Endothelial cell of umbilical vein (primary cell): ENCODE measurements at regions not wholly inside any gene's neighbourhood (a gene's known extent, or its start where the extent isn't known, plus 50 kb on each side); places are given as distances from the start of the nearest gene placed in this dataset.

ENCODE experiments used
- BruUV-seq: library from RNA; stranded (reverse); fragments of 400-500 nt; replicated peaks from 2 replicates; lab custom pipeline; 2021; lab: Mats Ljungman, UMichigan
- CTCF ChIA-PET: fragments of 300-600, 350-600 bp; sonication (Branson Sonifier 250); formaldehyde crosslinking; loops from one replicate; lab custom pipeline; 2021; ENCODE audit warnings: antibody characterized with exemption, inconsistent platforms; lab: Charles Lee
- POLR2A ChIA-PET: fragments of 300-600, 350-600 bp; sonication (Branson Sonifier 250); formaldehyde crosslinking; loops from one replicate; lab custom pipeline; 2021; ENCODE audit warnings: antibody characterized with exemption, inconsistent platforms; lab: Charles Lee
- DNase-seq: peaks from one replicate; pipeline ENCODE4 v3.0.0-alpha.2; 2011; ENCODE audit warnings: low read depth, low spot score
- FAIRE-seq: peaks from 2 replicates; lab custom pipeline; 2011; peaks lifted over from hg19 to GRCh38; lab: Jason Lieb, UNC
- H2AFZ ChIP-seq: 2 replicates; pipeline ENCODE4 v1.6.0; 2012; ENCODE audit warnings: low read depth, low read length, control low read depth, inconsistent platforms
- H3K27ac ChIP-seq: 2 replicates; pipeline ENCODE4 v1.5.1; 2011; ENCODE audit warnings: low read depth, mild to moderate bottlenecking, control low read depth, low read length, moderate library complexity; ENCODE audit not compliant: insufficient read depth
- H3K27me3 ChIP-seq, 2 experiments: 2 replicates each; pipeline versions ENCODE4 v1.6.0 to v1.6.1; 2011; ENCODE audit warnings: low read length in 2 of 2, mixed read lengths in 1 of 2; ENCODE audit not compliant: control insufficient read depth in 2 of 2, insufficient read depth in 2 of 2
- H3K36me3 ChIP-seq, 2 experiments: 2 replicates in 1 of 2; 3 replicates in 1 of 2; pipeline ENCODE4 v1.5.1; 2011; ENCODE audit warnings: low read length in 2 of 2, mild to moderate bottlenecking in 1 of 2, moderate library complexity in 1 of 2; ENCODE audit not compliant: control insufficient read depth in 2 of 2, insufficient read depth in 2 of 2; ENCODE audit errors: extremely low read depth in 1 of 2
- H3K4me1 ChIP-seq: 3 replicates; pipeline ENCODE4 v1.5.1; 2011; ENCODE audit warnings: mild to moderate bottlenecking, low read length; ENCODE audit not compliant: control insufficient read depth, insufficient read depth; ENCODE audit errors: extremely low read depth
- H3K4me2 ChIP-seq: 2 replicates; pipeline ENCODE4 v1.6.1; 2011; ENCODE audit warnings: low read length, control low read depth, mixed read lengths; ENCODE audit not compliant: insufficient read depth
- H3K4me3 ChIP-seq, 3 experiments: fragments of 200-600 bp in 1 of 3; sonication (generic), shearing (Covaris generic) in 1 of 3; replicated peaks in 1 of 3; 2 replicates each; pipeline ENCODE4 v1.5.1; 2011 to 2016; ENCODE audit warnings: control low read depth in 3 of 3, low read length in 3 of 3, mild to moderate bottlenecking in 2 of 3, inconsistent platforms in 1 of 3, low read depth in 1 of 3, moderate library complexity in 1 of 3; ENCODE audit not compliant: insufficient read depth in 1 of 3
- H3K79me2 ChIP-seq: 2 replicates; pipeline ENCODE4 v1.6.0; 2012; ENCODE audit warnings: low read length, inconsistent platforms; ENCODE audit not compliant: control insufficient read depth, insufficient read depth
- H3K9ac ChIP-seq: replicated peaks from 2 replicates; pipeline ENCODE3; 2011; ENCODE audit warnings: low read length, control low read depth; ENCODE audit not compliant: insufficient read depth; ENCODE audit errors: extremely low read depth
- H3K9me1 ChIP-seq: replicated peaks from 3 replicates; pipeline ENCODE4 v1.6.0; 2011; ENCODE audit warnings: mild to moderate bottlenecking, low read length; ENCODE audit not compliant: control insufficient read depth, insufficient read depth; ENCODE audit errors: extremely low read depth
- H3K9me3 ChIP-seq: replicated peaks from 2 replicates; pipeline ENCODE4 v1.5.1; 2012; ENCODE audit warnings: low read length, inconsistent platforms; ENCODE audit not compliant: control insufficient read depth, insufficient read depth
- H4K20me1 ChIP-seq: replicated peaks from 2 replicates; pipeline ENCODE3; 2011; ENCODE audit warnings: mild to moderate bottlenecking, low read length; ENCODE audit not compliant: control insufficient read depth, insufficient read depth; ENCODE audit errors: extremely low read depth
- CTCF ChIP-seq, 2 donors: IDR thresholded peaks; 1 replicate in 1 of 2; 2 replicates in 1 of 2; pipeline ENCODE4 v1.5.1; 2011; ENCODE audit warnings: low read length in 2 of 2, mild to moderate bottlenecking in 2 of 2, moderate library complexity in 2 of 2, control low read depth in 1 of 2, inconsistent platforms in 1 of 2, low read depth in 1 of 2; ENCODE audit not compliant: insufficient read depth in 1 of 2; ENCODE audit errors: extremely low read depth in 1 of 2
- EZH2 ChIP-seq: IDR thresholded peaks from 2 replicates; pipeline ENCODE4 v1.6.1; 2012; ENCODE audit warnings: borderline replicate concordance, low read depth, mild to moderate bottlenecking, moderate library complexity, low read length, inconsistent platforms; ENCODE audit not compliant: severe bottlenecking
- FOS ChIP-seq: IDR thresholded peaks from 2 replicates; pipeline ENCODE4 v1.6.1; 2011; ENCODE audit warnings: mild to moderate bottlenecking, low read length, moderate library complexity, borderline replicate concordance; ENCODE audit not compliant: insufficient read depth
- JUN ChIP-seq: IDR thresholded peaks from 2 replicates; pipeline ENCODE4 v1.6.1; 2011; ENCODE audit warnings: borderline replicate concordance, low read depth; ENCODE audit not compliant: insufficient read length, insufficient read depth
- MYC ChIP-seq: IDR thresholded peaks from one replicate; pipeline ENCODE4 v1.6.1; 2011; ENCODE audit warnings: mild to moderate bottlenecking, low read depth, low read length
- POLR2A ChIP-seq: IDR thresholded peaks from 2 replicates; pipeline ENCODE4 v1.6.1; 2012; ENCODE audit warnings: low read depth, mild to moderate bottlenecking, control low read depth, low read length
- POLR2AphosphoS5 ChIP-seq: IDR thresholded peaks from 2 replicates; pipeline ENCODE4 v1.6.1; 2012; ENCODE audit warnings: low read depth, mild to moderate bottlenecking, control low read depth, low read length, moderate library complexity; ENCODE audit not compliant: insufficient read depth
- dilution Hi-C: fragments of 300-500 bp; cut with MboI; formaldehyde crosslinking; loops from one replicate; pipeline ENCODE4 v1.15.0; 2019; ENCODE audit warnings: low sequenced_read_pairs; ENCODE audit not compliant: extremely low pct_ligation_motif_present
- intact Hi-C: fragments of 100-400 bp; cut with micrococcal nuclease; formaldehyde crosslinking; loops from one replicate; pipeline ENCODE4 v1.10.0; 2022
- TF ChIP-seq, protein P1 (sequence below): IDR thresholded peaks from 2 replicates; pipeline ENCODE4 v1.6.1; 2011; ENCODE audit not compliant: insufficient read depth, insufficient read length

- Histone ChIP-seq H3K4me3 (no peak overlapping the region), H3K9me3 (no peaks in the 10 kb centered on the region), H3K4me1 (no peaks in the 10 kb centered on the region), H3K27ac (no peak overlapping the region), H4K20me1 (no peaks in the 10 kb centered on the region), H3K79me2 (no peaks in the 10 kb centered on the region), H3K9ac (no peak overlapping the region), H3K9me1 (no peaks in the 10 kb centered on the region), H3K36me3 (no peaks in the 10 kb centered on the region), H2AFZ (no peak overlapping the region), H3K4me2 (no peak overlapping the region), H3K27me3 (no peaks in the 10 kb centered on the region)
- ChIA-PET POLR2A (no interaction called here), CTCF (interaction anchor here (1.1 kb wide), 1 partner anchor 201 kb away, joined by 3 read pairs; no protein-coding TSS in a partner anchor)
- DNase-seq (peak; percentile 13), FAIRE-seq (no peak)
- dilution Hi-C loops = no loop called here
- intact Hi-C loops = no loop called here
- TF ChIP-seq CTCF (IDR thresholded peaks at IDR 0.05; ENCODE audit: extremely low read depth in 1 of 2, insufficient read depth in 1 of 2, low read depth in 1 of 2, low read length in 2 of 2) = peak in 1 of 2 donors; percentile 10
- no peak for TF ChIP-seq JUN
- no TSS peak for BruUV-seq
These were observed 240.9 kb upstream of the ADGRL2 start for GRCh38 chr1:81559662-81560350.

DNA sequence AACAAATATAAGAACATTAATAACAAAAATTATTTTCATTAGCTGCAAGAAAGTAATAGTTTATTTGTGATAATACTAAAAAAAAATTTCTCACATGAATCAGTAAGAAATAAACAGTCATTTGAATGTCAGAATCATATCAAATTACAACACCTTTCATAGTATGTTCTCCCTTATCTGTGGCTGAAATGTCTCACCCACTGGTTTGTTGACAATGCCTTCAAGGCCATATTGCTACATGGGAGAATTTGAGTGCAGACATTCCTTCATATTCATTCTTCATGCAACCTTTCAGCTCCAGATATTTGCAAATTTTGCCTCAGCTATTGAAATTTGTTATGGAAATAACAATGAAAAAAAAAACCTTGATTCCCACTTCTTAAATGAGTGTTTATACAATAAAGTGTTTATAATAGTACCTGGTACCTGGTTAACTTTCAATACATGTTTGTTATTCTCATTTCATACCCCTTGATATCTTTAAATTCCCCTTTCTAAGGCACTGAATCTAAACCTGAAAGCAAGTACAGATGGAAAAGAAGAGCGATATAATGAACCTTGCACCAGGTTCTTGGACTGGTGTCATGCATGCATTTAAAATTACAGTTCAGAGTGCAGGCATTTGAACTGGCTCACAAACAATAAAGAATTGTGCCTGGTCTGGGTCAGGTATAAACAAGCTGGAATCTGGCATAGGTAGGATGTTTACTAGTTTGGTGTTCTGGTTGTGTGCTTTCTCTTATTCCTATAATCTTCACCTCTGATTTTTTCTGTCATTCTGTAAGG lies 242.2 kb upstream of the ADGRL2 start:
- Histone ChIP-seq H3K9me3 (no peaks in the 10 kb centered on the region), H3K9me1 (no peaks in the 10 kb centered on the region), H3K27ac (no peak overlapping the region), H2AFZ (no peak overlapping the region), H3K9ac (no peak overlapping the region), H3K4me3 (no peak overlapping the region), H3K27me3 (no peaks in the 10 kb centered on the region), H4K20me1 (no peaks in the 10 kb centered on the region), H3K4me2 (no peak overlapping the region), H3K79me2 (no peaks in the 10 kb centered on the region), H3K4me1 (no peaks in the 10 kb centered on the region), H3K36me3 (no peaks in the 10 kb centered on the region)
- dilution Hi-C loops (no loop called here), intact Hi-C loops (no loop called here)
- FAIRE-seq = no peak
- CTCF ChIA-PET = interaction anchor here (1.1 to 3.0 kb wide), 4 partner anchors 9 to 233 kb away, joined by 3 to 21 read pairs (median 8); no protein-coding TSS in a partner anchor
- TF ChIP-seq, protein P1, sequence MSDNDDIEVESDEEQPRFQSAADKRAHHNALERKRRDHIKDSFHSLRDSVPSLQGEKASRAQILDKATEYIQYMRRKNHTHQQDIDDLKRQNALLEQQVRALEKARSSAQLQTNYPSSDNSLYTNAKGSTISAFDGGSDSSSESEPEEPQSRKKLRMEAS = no peak
- no peak for TF ChIP-seq JUN
- no peak for TF ChIP-seq EZH2
- no peak for TF ChIP-seq POLR2AphosphoS5
- no peak for TF ChIP-seq POLR2A
- no peak for TF ChIP-seq FOS
- TF ChIP-seq MYC = no peak
- no peak for DNase-seq
- BruUV-seq = no TSS peak
- POLR2A ChIA-PET = no interaction called here
